HG03442 (cell line): ENCODE measurements at regions not wholly inside any gene's neighbourhood (a gene's known extent, or its start where the extent isn't known, plus 50 kb on each side); places are given as distances from the start of the nearest gene placed in this dataset.

Source experiments
- ATAC-seq: cut with Tn5 transposase; IDR thresholded peaks from one replicate; pipeline ENCODE4 v1.9.1; 2021; ENCODE audit warnings: mild to moderate bottlenecking, moderate library complexity; ENCODE audit not compliant: unreplicated experiment

GRCh38 chr7:130877991-130878305 lies 143.9 kb upstream of the KLF14 start:
- ATAC-seq: no peak

- ATAC-seq: no peak
These were observed 144.8 kb upstream of the KLF14 start for GRCh38 chr7:130878785-130879184.

- ATAC-seq: no peak
These were observed 145.2 kb upstream of the KLF14 start for GRCh38 chr7:130879191-130879590.

- no peak for ATAC-seq
These were observed 146.7 kb upstream of the KLF14 start for GRCh38 chr7:130880668-130881067.

GRCh38 chr7:130881091-130881798 lies 147.2 kb upstream of the KLF14 start:
- ATAC-seq: no peak

- no peak for ATAC-seq
These were observed 147.8 kb upstream of the KLF14 start for GRCh38 chr7:130881799-130882141.

- ATAC-seq: no peak
These were observed 148.4 kb upstream of the KLF14 start for GRCh38 chr7:130882396-130882795.

GRCh38 chr7:130883928-130884327 lies 149.9 kb upstream of the KLF14 start:
- no peak for ATAC-seq

GRCh38 chr7:130884437-130885417 lies 150.7 kb upstream of the KLF14 start:
- ATAC-seq: no peak

- no peak for ATAC-seq
These were observed 152.6 kb upstream of the KLF14 start for GRCh38 chr7:130886438-130887135.

GRCh38 chr7:130887182-130887956 lies 153.4 kb upstream of the KLF14 start:
- no peak for ATAC-seq

GRCh38 chr7:130887957-130888371 lies 154.0 kb upstream of the KLF14 start:
- no peak for ATAC-seq

- ATAC-seq: no peak
These were observed 154.5 kb upstream of the KLF14 start for GRCh38 chr7:130888468-130888867.

GRCh38 chr7:130890176-130891020 lies 156.4 kb upstream of the KLF14 start:
- ATAC-seq: no peak

- no peak for ATAC-seq
These were observed 157.5 kb upstream of the KLF14 start for GRCh38 chr7:130891254-130892094.

GRCh38 chr7:130893441-130893894 lies 159.5 kb upstream of the KLF14 start:
- ATAC-seq: no peak

GRCh38 chr7:130894146-130894908 lies 160.3 kb upstream of the KLF14 start:
- no peak for ATAC-seq
